HCT116 (cell line): ENCODE measurements at regions not wholly inside any gene's neighbourhood (a gene's known extent, or its start where the extent isn't known, plus 50 kb on each side); places are given as distances from the start of the nearest gene placed in this dataset.

ENCODE experiments used
- ATAC-seq: fragments of 200-7000 bp; cut with Tn5 transposase; 2 replicates; pipeline ENCODE4 v1.9.1; 2020; ENCODE audit warnings: mild to moderate bottlenecking, moderate library complexity
- BruUV-seq: library from RNA; stranded (reverse); fragments of 400-500 nt; replicated peaks from 2 replicates; lab custom pipeline; 2021; lab: Mats Ljungman, UMichigan
- CTCF ChIA-PET: fragments of 300-600 bp; sonication (Branson Sonifier 250); formaldehyde crosslinking; loops from one replicate; lab custom pipeline; 2021; ENCODE audit warnings: antibody characterized with exemption; lab: Charles Lee
- POLR2A ChIA-PET: fragments of 300-600, 350-600 bp; sonication (Branson Sonifier 250); formaldehyde crosslinking; loops from one replicate; lab custom pipeline; 2021; ENCODE audit warnings: antibody characterized with exemption; lab: Charles Lee
- RAD21 ChIA-PET, 2 experiments: fragments of 300-600 bp; sonication (Branson Sonifier 250); formaldehyde crosslinking; loops; one replicate each; lab custom pipeline; 2023; ENCODE audit warnings: low total read pairs in 2 of 2; ENCODE audit not compliant: uncharacterized antibody in 2 of 2, unreplicated experiment in 2 of 2, low non-redundant PET in 1 of 2; lab: Charles Lee
- DNase-seq: peaks from one replicate; pipeline ENCODE4 v3.0.0-alpha.2; 2010; ENCODE audit warnings: low read depth, low spot score
- H2AFZ ChIP-seq: fragments of 200-600 bp; shearing (Covaris generic), sonication (generic); 2 replicates; pipeline ENCODE4 v1.6.1; 2017; ENCODE audit warnings: low read depth, mixed run types, mixed read lengths, antibody characterized with exemption, low read length; ENCODE audit not compliant: poor library complexity, severe bottlenecking
- H3K27ac ChIP-seq: 2 replicates; pipeline ENCODE4 v1.5.1; 2012; ENCODE audit warnings: low read depth, low read length
- H3K27me3 ChIP-seq: fragments of 200-600 bp; sonication (generic); 2 replicates; pipeline ENCODE4 v1.6.1; 2016; ENCODE audit warnings: mixed run types, low read length, mixed read lengths; ENCODE audit not compliant: insufficient read depth
- H3K36me3 ChIP-seq, 2 experiments: fragments of 200-500 bp in 1 of 2; fragments of 200-600 bp in 1 of 2; sonication (Bioruptor generic) in 1 of 2; sonication (generic) in 1 of 2; 2 replicates each; pipeline versions ENCODE4 v1.5.1 to v1.6.1; 2014 to 2016; ENCODE audit warnings: low read length in 2 of 2, inconsistent platforms in 1 of 2, mixed read lengths in 1 of 2, mixed run types in 1 of 2; ENCODE audit not compliant: insufficient read depth in 2 of 2, control insufficient read depth in 1 of 2
- H3K4me1 ChIP-seq, 2 experiments: fragments of 200-600 bp in 1 of 2; sonication (generic) in 1 of 2; 2 replicates each; pipeline versions ENCODE4 v1.5.1 to v1.6.1; 2012 to 2017; ENCODE audit warnings: low read length in 2 of 2, inconsistent platforms in 1 of 2, mild to moderate bottlenecking in 1 of 2, mixed read lengths in 1 of 2, mixed run types in 1 of 2, moderate library complexity in 1 of 2; ENCODE audit not compliant: insufficient read depth in 2 of 2, control insufficient read depth in 1 of 2
- H3K4me2 ChIP-seq: fragments of 200-600 bp; sonication (generic); 2 replicates; pipeline ENCODE4 v1.6.1; 2017; ENCODE audit warnings: mixed run types, low read length, mixed read lengths
- H3K4me3 ChIP-seq, 2 experiments: fragments of 200-600 bp in 1 of 2; sonication (generic) in 1 of 2; replicated peaks in 1 of 2; 2 replicates each; pipeline ENCODE4 v1.5.1; 2011 to 2016; ENCODE audit warnings: low read length in 2 of 2, control low read depth in 1 of 2, low read depth in 1 of 2, mild to moderate bottlenecking in 1 of 2, mixed read lengths in 1 of 2, mixed run types in 1 of 2
- H3K79me2 ChIP-seq: fragments of 200-600 bp; sonication (generic); 2 replicates; pipeline ENCODE4 v1.6.1; 2017; ENCODE audit warnings: mild to moderate bottlenecking, mixed run types, low read length, moderate library complexity, mixed read lengths; ENCODE audit not compliant: insufficient read depth
- H3K9ac ChIP-seq: fragments of 200-600 bp; sonication (generic); 2 replicates; pipeline ENCODE4 v1.6.1; 2016; ENCODE audit warnings: low read length, mixed read lengths
- H3K9me2 ChIP-seq: fragments of 200-600 bp; sonication (generic), shearing (Covaris generic); 2 replicates; pipeline ENCODE4 v1.6.1; 2017; ENCODE audit warnings: mixed run types, mild to moderate bottlenecking, moderate library complexity; ENCODE audit not compliant: insufficient read depth
- H3K9me3 ChIP-seq, 2 experiments: fragments of 200-500 bp in 1 of 2; fragments of 200-600 bp in 1 of 2; sonication (Bioruptor generic) in 1 of 2; sonication (generic) in 1 of 2; 2 replicates each; pipeline ENCODE4 v1.6.1; 2014 to 2017; ENCODE audit warnings: low read length in 2 of 2, mixed read lengths in 2 of 2, inconsistent platforms in 1 of 2, low read depth in 1 of 2, mild to moderate bottlenecking in 1 of 2, mixed run types in 1 of 2, moderate library complexity in 1 of 2; ENCODE audit not compliant: control insufficient read depth in 1 of 2, insufficient read depth in 1 of 2
- H4K20me1 ChIP-seq: fragments of 200-600 bp; sonication (generic), shearing (Covaris generic); 2 replicates; pipeline ENCODE4 v1.6.1; 2017; ENCODE audit warnings: mixed run types, mild to moderate bottlenecking, moderate library complexity; ENCODE audit not compliant: insufficient read depth
- CBX3 ChIP-seq: IDR thresholded peaks from 2 replicates; pipeline ENCODE4 v1.6.1; 2012; ENCODE audit warnings: low read depth
- CEBPB ChIP-seq: IDR thresholded peaks from 2 replicates; pipeline ENCODE4 v1.6.1; 2012; ENCODE audit warnings: low read depth
- ELF1 ChIP-seq: IDR thresholded peaks from 2 replicates; pipeline ENCODE4 v1.6.1; 2012; ENCODE audit warnings: low read depth, borderline replicate concordance
- EZH2phosphoT487 ChIP-seq: fragments of 200-600 bp; IDR thresholded peaks from 2 replicates; pipeline ENCODE4 v1.6.1; 2018; ENCODE audit warnings: antibody characterized with exemption, borderline replicate concordance
- FOSL1 ChIP-seq: IDR thresholded peaks from 2 replicates; pipeline ENCODE4 v1.6.1; 2012; ENCODE audit warnings: low read depth
- POLR2AphosphoS5 ChIP-seq: IDR thresholded peaks from 2 replicates; pipeline ENCODE4 v1.6.1; 2011; ENCODE audit warnings: mild to moderate bottlenecking, low read depth, low read length, moderate library complexity
- TCF7L2 ChIP-seq: IDR thresholded peaks from 2 replicates; pipeline ENCODE4 v1.7.0; 2011; ENCODE audit warnings: borderline replicate concordance, inconsistent platforms; ENCODE audit not compliant: insufficient read depth, insufficient read length; ENCODE audit errors: extremely low read depth
- YY1 ChIP-seq: IDR thresholded peaks from 2 replicates; pipeline ENCODE4 v1.6.1; 2011; ENCODE audit warnings: low read length, low read depth, moderate library complexity, mild to moderate bottlenecking; ENCODE audit not compliant: insufficient replicate concordance; ENCODE audit errors: extremely low read depth
- ZNF274 ChIP-seq: fragments of 200-500 bp; sonication (Bioruptor generic); IDR thresholded peaks from 2 replicates; pipeline ENCODE4 v1.6.1; 2014; ENCODE audit warnings: mild to moderate bottlenecking, low read depth, low read length, inconsistent platforms
- intact Hi-C: fragments of 100-400 bp; cut with micrococcal nuclease; formaldehyde crosslinking; loops from 2 replicates; pipeline ENCODE4 v1.10.0; 2022
- TF ChIP-seq, protein P1 (sequence below): IDR thresholded peaks from 2 replicates; pipeline ENCODE4 v1.6.1; 2012

DNA sequence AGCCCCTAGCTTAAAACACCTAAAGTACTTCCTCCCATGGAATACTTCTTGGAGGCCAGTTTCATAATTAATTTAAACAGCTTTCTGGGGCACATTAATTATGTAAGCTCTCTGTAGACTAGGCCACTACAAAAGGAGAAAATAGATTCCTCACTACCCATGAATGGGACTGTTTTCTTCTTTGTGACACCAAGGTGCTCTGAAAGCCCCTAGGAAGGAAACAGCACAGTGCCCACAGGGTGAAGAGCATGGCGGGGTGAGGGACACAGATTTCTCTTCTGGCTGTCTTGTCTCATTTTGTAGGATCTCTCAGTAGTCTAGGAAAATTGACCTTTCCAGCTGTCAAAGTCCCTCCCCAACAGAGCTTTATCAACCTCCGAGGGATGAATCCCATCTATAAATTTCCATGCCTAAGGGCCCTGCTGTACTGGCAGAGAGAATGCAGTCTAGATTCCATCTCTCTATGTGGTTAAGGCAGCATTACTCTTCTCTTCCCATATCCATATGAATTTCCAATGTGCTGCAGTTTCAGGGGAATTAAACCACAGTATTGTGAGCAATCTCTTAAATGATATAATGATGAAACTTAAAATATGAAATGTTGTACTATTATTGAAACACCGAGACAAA is 183.6 kb upstream of the GRIP1 start:
- Histone ChIP-seq H3K4me2 (no peak overlapping the region), H3K9me3 (no peaks in the 10 kb centered on the region), H3K4me3 (no peak overlapping the region), H3K4me1 (no peaks in the 10 kb centered on the region), H3K79me2 (no peaks in the 10 kb centered on the region), H3K27me3 (peaks cover 13% of the 10 kb centered on the region; the same call in 1 of the 2 replicates), H2AFZ (no peak overlapping the region), H3K9ac (no peak overlapping the region), H3K27ac (no peak overlapping the region), H4K20me1 (no peaks in the 10 kb centered on the region), H3K36me3 (no peaks in the 10 kb centered on the region), H3K9me2 (no peaks in the 10 kb centered on the region)
- BruUV-seq: no TSS peak
- ChIA-PET CTCF (no interaction called here), RAD21 (no interaction called here), POLR2A (no interaction called here)
- ATAC-seq (no peak), DNase-seq (no peak)
- intact Hi-C loops: loop anchor here (10.0 kb wide), 1 partner anchor 508 kb away; no protein-coding TSS in a partner anchor
- no peak for TF ChIP-seq YY1
- no peak for TF ChIP-seq FOSL1
- no peak for TF ChIP-seq CBX3
- TF ChIP-seq CEBPB: no peak
- TF ChIP-seq TCF7L2: no peak
- no peak for TF ChIP-seq ZNF274
- no peak for TF ChIP-seq POLR2AphosphoS5

DNA sequence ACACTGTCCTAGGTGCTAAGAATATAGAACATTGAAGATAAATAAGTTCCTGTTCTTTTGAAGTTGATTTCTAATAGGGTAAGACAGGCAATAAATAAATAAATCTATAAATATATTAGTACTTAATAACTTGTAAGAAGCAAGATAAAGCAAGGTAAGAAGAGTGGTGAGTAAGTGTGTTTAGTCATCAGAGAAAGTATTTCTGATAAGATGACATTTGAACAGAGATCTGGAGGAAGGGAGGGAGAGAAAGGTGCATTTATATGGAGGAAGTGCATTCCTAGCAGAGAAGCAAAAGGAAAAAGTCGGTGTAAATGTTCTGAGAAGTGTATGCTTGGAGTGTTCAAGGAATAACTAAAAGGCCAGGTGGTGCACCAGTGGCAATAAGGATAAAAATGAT is 184.4 kb upstream of the GRIP1 start:
- H3K27ac ChIP-seq: no peak overlapping the region
- no peak for TF ChIP-seq EZH2phosphoT487
- TF ChIP-seq, protein P1, sequence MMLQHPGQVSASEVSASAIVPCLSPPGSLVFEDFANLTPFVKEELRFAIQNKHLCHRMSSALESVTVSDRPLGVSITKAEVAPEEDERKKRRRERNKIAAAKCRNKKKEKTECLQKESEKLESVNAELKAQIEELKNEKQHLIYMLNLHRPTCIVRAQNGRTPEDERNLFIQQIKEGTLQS: no peak
- TF ChIP-seq ELF1: no peak
- H3K36me3 ChIP-seq: no peaks in the 10 kb centered on the region
- DNase-seq (no peak), ATAC-seq (no peak)
- H3K4me1 ChIP-seq: no peaks in the 10 kb centered on the region
- no peak overlapping the region for H2AFZ ChIP-seq
- POLR2A ChIA-PET: no interaction called here
- CTCF ChIA-PET: no interaction called here
- no peak overlapping the region for H3K4me2 ChIP-seq
- H3K79me2 ChIP-seq: no peaks in the 10 kb centered on the region
- H3K27me3 ChIP-seq: peaks cover 20% of the 10 kb centered on the region
- RAD21 ChIA-PET: no interaction called here
- BruUV-seq: no TSS peak
- H3K4me3 ChIP-seq: no peak overlapping the region
- no peak overlapping the region for H3K9ac ChIP-seq
- intact Hi-C loops: loop anchor here (10.0 kb wide), 1 partner anchor 508 kb away; no protein-coding TSS in a partner anchor
- no peaks in the 10 kb centered on the region for H3K9me3 ChIP-seq
- H4K20me1 ChIP-seq: no peaks in the 10 kb centered on the region
- no peaks in the 10 kb centered on the region for H3K9me2 ChIP-seq
